Psoas muscle (tissue), 7 donors: ENCODE measurements at regions not wholly inside any gene's neighbourhood (a gene's known extent, or its start where the extent isn't known, plus 50 kb on each side); places are given as distances from the start of the nearest gene placed in this dataset.

ENCODE experiments used
- ATAC-seq, 4 donors: fragments of 200-7000 bp; cut with Tn5 transposase; one replicate each; pipeline ENCODE4 v1.9.1; 2020; ENCODE audit warnings: moderate library complexity in 3 of 4, mild to moderate bottlenecking in 2 of 4
- DNase-seq, 2 donors: peaks; one replicate each; pipeline ENCODE4 v3.0.0-alpha.2; 2020
- H3K27ac ChIP-seq: fragments of 200-600 bp; one replicate; pipeline ENCODE4 v1.8.0; 2022
- H3K27me3 ChIP-seq, 3 donors: fragments of 200-600 bp in 1 of 3; one replicate each; pipeline versions ENCODE4 v1.6.1 to v1.8.0; 2013 to 2022; ENCODE audit warnings: low read length in 2 of 3, mild to moderate bottlenecking in 2 of 3, moderate library complexity in 1 of 3; ENCODE audit not compliant: insufficient read depth in 3 of 3
- H3K36me3 ChIP-seq, 2 donors: fragments of 200-600 bp in 1 of 2; one replicate each; pipeline versions ENCODE4 v1.6.1 to v1.8.0; 2013 to 2022; ENCODE audit warnings: low read depth in 1 of 2, mild to moderate bottlenecking in 1 of 2, moderate library complexity in 1 of 2; ENCODE audit not compliant: insufficient read depth in 1 of 2
- H3K4me1 ChIP-seq: fragments of 200-600 bp; one replicate; pipeline ENCODE4 v1.8.0; 2022
- H3K4me3 ChIP-seq: fragments of 200-600 bp; one replicate; pipeline ENCODE4 v1.8.0; 2022; ENCODE audit warnings: mild to moderate bottlenecking
- H3K9me3 ChIP-seq: fragments of 200-600 bp; one replicate; pipeline ENCODE4 v1.8.0; 2022
- WGBS, 3 donors: extraction: QIAGEN DNeasy Blood & Tissue Kit; methylation state at CpG; one replicate each; pipeline versions ENCODE4 v1.1.6 to v1.1.7; 2013; 5-methylcytosine and 5-hydroxymethylcytosine counted together
- intact Hi-C, 2 donors: fragments of 100-400 bp; cut with DNase I; formaldehyde crosslinking; loops; one replicate each; pipeline versions ENCODE4 v1.11.0 to v1.14.2; 2022
- TF ChIP-seq, protein P1 (sequence below): fragments of 200-600 bp; IDR thresholded peaks from one replicate; pipeline ENCODE4 v1.8.0; 2022; ENCODE audit warnings: antibody characterized with exemption
- donor health status: healthy with polysubstance abuse.
- donor health status: DM: no; HTN: no; CAD: no; lungs with moderate emphysema.
- donor health status: Bipolar disorder and iron deficiency.
- donor health status: healthy.
- donor health status: DM: yes; HTN: yes; CAD: no.
- donor health status: DM: no; HTN: no; CAD: no.
- donor health status: DM: yes; HTN: yes; CAD: no.

DNA sequence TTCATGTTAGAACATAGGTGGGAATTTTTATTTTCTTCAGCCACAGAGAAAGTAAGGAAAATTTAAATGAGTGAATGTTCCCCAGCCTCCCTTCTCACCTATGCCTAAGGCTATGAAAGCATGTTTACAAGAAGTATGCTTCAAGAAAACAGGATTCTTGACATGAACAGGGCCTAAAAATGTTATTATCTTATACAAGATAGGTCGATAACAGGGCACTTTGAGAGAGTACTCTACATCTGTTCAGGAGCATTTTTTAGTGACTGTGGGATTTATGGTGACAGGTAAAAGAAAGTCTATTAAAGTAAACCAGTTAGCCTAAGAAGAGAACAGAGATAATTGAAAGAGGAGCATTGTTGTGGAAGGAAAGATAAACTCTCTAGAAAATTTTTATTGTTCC lies 222.9 kb upstream of the DAAM1 start:
- WGBS, 3 donors: 68 to 78% (median 74%) methylated on average over 1 of the region's 1 CpG
- TF ChIP-seq, protein P1, sequence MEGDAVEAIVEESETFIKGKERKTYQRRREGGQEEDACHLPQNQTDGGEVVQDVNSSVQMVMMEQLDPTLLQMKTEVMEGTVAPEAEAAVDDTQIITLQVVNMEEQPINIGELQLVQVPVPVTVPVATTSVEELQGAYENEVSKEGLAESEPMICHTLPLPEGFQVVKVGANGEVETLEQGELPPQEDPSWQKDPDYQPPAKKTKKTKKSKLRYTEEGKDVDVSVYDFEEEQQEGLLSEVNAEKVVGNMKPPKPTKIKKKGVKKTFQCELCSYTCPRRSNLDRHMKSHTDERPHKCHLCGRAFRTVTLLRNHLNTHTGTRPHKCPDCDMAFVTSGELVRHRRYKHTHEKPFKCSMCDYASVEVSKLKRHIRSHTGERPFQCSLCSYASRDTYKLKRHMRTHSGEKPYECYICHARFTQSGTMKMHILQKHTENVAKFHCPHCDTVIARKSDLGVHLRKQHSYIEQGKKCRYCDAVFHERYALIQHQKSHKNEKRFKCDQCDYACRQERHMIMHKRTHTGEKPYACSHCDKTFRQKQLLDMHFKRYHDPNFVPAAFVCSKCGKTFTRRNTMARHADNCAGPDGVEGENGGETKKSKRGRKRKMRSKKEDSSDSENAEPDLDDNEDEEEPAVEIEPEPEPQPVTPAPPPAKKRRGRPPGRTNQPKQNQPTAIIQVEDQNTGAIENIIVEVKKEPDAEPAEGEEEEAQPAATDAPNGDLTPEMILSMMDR: no peak
- Histone ChIP-seq H3K4me1 (no peaks in the 10 kb centered on the region), H3K36me3 (no peaks in the 10 kb centered on the region), H3K27me3 (no peaks in the 10 kb centered on the region), H3K9me3 (no peaks in the 10 kb centered on the region), H3K4me3 (no peak overlapping the region), H3K27ac (no peak overlapping the region)
- DNase-seq: no peak
- intact Hi-C loops: no loop called here
- ATAC-seq: no peak

DNA sequence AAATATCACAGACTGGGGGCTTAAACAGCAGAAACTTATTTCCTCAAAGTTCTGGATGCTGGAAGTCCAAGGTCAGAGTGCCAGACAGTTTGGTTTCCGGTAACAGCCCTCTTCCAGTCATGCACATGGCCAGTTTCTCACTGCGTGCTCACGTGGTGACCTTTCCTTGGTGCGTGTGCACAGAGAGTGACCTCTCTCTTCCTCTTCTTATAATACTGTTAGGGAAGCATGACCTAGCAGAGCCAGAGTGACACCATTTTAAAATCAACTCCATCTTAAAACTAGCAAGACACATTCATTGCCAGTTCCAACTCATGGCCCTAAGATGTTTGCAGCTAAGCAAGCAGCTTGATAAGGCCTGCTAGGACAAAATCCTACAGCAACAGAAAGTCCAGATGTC lies 221.5 kb upstream of the DAAM1 start:
- TF ChIP-seq, protein P1: no peak
- ATAC-seq: no peak
- no peak overlapping the region for H3K27ac ChIP-seq
- H3K27me3 ChIP-seq: no peaks in the 10 kb centered on the region
- no peak for DNase-seq
- no peaks in the 10 kb centered on the region for H3K4me1 ChIP-seq
- H3K36me3 ChIP-seq: no peaks in the 10 kb centered on the region
- no peak overlapping the region for H3K4me3 ChIP-seq
- 72 to 83% (median 73%) methylated on average over 4 of the region's 4 CpGs for WGBS, 3 donors
- no peaks in the 10 kb centered on the region for H3K9me3 ChIP-seq
- intact Hi-C loops: no loop called here

DNA sequence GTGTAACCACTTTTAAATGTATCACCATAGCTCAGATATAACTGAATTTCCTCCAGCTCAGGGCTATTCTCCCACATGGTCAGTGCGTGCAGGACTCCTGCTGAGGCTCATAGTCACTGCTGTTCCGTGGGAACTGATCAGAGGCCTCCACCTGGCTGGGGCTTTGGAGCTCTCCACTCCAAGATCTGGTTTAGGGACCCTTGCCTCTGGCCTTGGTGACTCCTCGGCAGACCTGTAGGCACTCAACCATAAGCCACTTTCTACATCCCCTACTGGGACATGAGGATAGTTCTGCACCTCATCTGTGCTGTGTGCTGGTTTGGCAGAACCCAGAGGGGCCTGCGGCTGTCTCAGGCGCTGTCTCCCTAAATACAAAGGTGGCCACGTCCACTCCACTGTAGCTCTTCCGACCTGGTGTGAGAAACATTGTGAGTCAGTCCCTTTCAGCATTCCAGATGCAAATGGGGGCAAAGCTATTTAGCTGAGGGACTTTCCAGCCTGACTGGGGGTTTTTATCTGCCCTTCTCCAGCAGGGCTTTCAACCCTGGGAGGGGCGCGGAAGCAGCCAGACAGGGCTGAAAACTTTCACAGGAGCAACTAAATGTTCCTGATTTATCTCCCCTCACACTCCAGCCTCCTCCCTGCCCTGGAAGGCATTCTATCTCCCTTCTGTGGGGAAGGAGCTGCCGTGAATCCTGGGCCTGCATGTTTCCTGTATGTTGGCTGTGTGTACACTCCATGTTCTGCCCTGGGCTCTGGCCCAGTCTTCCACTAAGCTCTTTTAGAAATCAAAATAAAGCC lies 218.3 kb upstream of the DAAM1 start:
- Histone ChIP-seq H3K9me3 (no peaks in the 10 kb centered on the region), H3K27ac (no peak overlapping the region), H3K4me3 (no peak overlapping the region), H3K27me3 (no peaks in the 10 kb centered on the region), H3K36me3 (no peaks in the 10 kb centered on the region), H3K4me1 (no peaks in the 10 kb centered on the region)
- TF ChIP-seq, protein P1: no peak
- intact Hi-C loops: no loop called here
- 74 to 80% (median 80%) methylated on average over 10 of the region's 10 CpGs for WGBS, 3 donors
- no peak for DNase-seq
- ATAC-seq: no peak

DNA sequence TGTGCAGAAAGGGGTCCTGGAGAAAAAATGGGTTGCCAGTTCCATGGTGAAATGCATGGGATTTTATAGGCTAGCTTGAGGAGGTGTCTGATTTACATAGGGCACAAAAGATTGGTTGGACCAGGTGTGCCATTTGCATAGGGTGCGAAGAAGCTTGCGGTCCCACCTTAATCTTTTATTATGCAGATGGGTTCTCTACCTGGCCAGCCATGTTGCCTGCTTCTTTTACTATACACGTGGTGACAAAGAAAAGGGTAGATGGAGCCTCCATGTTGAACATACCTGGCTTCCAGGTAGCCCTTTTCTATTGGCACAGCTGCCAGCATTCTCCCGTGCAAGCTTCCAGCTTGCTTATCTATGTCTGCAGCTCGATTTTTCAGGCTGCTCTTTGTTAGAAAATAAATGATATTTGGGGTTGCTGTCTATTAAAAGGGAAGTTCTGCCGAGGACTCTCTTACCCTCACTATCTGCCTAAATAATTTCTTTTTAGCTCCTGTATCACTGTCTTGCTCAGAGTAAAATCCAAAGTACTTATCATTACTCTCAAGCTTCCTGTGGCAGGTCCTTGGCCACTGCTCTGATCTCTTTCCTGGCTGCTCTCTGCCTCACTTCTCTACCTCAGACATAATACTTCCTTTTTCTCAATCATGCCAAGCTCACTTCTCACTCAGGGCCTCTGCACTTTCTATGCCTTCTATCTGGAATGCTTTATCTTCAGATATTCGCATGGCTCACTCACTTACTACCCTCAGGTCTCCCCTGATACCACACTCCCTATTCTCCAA lies 216.0 kb upstream of the DAAM1 start:
- no peaks in the 10 kb centered on the region for H3K9me3 ChIP-seq
- intact Hi-C loops: no loop called here
- no peaks in the 10 kb centered on the region for H3K27me3 ChIP-seq
- TF ChIP-seq, protein P1: no peak
- H3K27ac ChIP-seq: no peak overlapping the region
- H3K4me3 ChIP-seq: no peak overlapping the region
- H3K4me1 ChIP-seq: no peaks in the 10 kb centered on the region
- H3K36me3 ChIP-seq: no peaks in the 10 kb centered on the region
- 76 to 79% (median 78%) methylated on average over 7 of the region's 7 CpGs for WGBS, 3 donors
- ATAC-seq (no peak), DNase-seq (no peak)
